ENCODE measurements at regions not wholly inside any gene's neighbourhood (a gene's known extent, or its start where the extent isn't known, plus 50 kb on each side); places are given as distances from the start of the nearest gene placed in this dataset.

DNA sequence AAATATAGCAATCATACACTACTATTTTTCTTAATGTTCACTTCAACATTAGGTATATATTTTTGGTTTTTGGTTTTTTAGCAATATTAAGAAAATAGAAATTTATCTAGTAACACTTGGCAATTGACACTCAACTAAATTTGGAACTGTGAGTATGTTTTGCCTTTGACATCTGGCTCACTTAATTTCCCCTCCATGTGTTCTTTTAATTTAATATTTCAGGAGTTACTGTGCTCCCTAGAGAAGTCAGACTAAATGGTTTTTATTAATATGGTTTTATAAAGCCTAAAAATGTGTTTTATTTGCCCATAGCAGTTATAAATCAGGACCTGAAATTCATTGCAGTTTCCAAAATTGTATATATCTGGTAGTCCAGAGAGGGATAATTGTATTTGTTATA lies 175.3 kb upstream of the AVPR1A start:
- TF ChIP-seq, protein P1, sequence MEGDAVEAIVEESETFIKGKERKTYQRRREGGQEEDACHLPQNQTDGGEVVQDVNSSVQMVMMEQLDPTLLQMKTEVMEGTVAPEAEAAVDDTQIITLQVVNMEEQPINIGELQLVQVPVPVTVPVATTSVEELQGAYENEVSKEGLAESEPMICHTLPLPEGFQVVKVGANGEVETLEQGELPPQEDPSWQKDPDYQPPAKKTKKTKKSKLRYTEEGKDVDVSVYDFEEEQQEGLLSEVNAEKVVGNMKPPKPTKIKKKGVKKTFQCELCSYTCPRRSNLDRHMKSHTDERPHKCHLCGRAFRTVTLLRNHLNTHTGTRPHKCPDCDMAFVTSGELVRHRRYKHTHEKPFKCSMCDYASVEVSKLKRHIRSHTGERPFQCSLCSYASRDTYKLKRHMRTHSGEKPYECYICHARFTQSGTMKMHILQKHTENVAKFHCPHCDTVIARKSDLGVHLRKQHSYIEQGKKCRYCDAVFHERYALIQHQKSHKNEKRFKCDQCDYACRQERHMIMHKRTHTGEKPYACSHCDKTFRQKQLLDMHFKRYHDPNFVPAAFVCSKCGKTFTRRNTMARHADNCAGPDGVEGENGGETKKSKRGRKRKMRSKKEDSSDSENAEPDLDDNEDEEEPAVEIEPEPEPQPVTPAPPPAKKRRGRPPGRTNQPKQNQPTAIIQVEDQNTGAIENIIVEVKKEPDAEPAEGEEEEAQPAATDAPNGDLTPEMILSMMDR (IDR thresholded peaks at IDR 0.05; ENCODE audit: poor library complexity, severe bottlenecking), result no peak
- TF ChIP-seq POLR2AphosphoS5 (IDR thresholded peaks at IDR 0.05), result no peak

Data from neural cell (in vitro differentiated cells).